OCI-LY7 (cell line): ENCODE measurements at regions not wholly inside any gene's neighbourhood (a gene's known extent, or its start where the extent isn't known, plus 50 kb on each side); places are given as distances from the start of the nearest gene placed in this dataset.

ENCODE experiments used
- CTCF ChIP-seq: fragments of 200-600 bp; sonication (generic); conservative IDR thresholded peaks from 2 replicates; pipeline ENCODE4 v1.5.1; 2014; ENCODE audit warnings: mild to moderate bottlenecking, antibody characterized with exemption, low read length, moderate library complexity, mixed read lengths
- EZH2phosphoT487 ChIP-seq: fragments of 200-600 bp; sonication (generic); IDR thresholded peaks from 2 replicates; pipeline ENCODE4 v1.6.1; 2018; ENCODE audit warnings: low read depth, borderline replicate concordance, mild to moderate bottlenecking, mixed run types, antibody characterized with exemption, low read length, moderate library complexity, mixed read lengths

- TF ChIP-seq CTCF: no peak
- TF ChIP-seq EZH2phosphoT487: no peak
Measured at GRCh38 chr6:112581015-112581414, 233.9 kb downstream of the RFPL4B start.
